Neural progenitor cell (in vitro differentiated cells): ENCODE measurements at regions not wholly inside any gene's neighbourhood (a gene's known extent, or its start where the extent isn't known, plus 50 kb on each side); places are given as distances from the start of the nearest gene placed in this dataset.

Source experiments
- CTCF ChIP-seq: fragments of 200-600 bp; sonication (generic); IDR thresholded peaks from 2 replicates; pipeline ENCODE4 v1.5.1; 2017; ENCODE audit warnings: antibody characterized with exemption, mild to moderate bottlenecking
- EZH2 ChIP-seq: fragments of 200-600 bp; sonication (generic); IDR thresholded peaks from 2 replicates; pipeline ENCODE4 v1.6.1; 2017; ENCODE audit warnings: antibody characterized with exemption, mild to moderate bottlenecking, moderate library complexity
- EZH2phosphoT487 ChIP-seq: fragments of 200-600 bp; sonication (generic); IDR thresholded peaks from 2 replicates; pipeline ENCODE4 v1.6.1; 2017; ENCODE audit warnings: antibody characterized with exemption

- no peak for TF ChIP-seq CTCF
- no peak for TF ChIP-seq EZH2
- no peak for TF ChIP-seq EZH2phosphoT487
Measured at GRCh38 chr3:118468801-118469200, 565.8 kb downstream of the IGSF11 start.
